Spleen (tissue), 7 donors: ENCODE measurements at regions not wholly inside any gene's neighbourhood (a gene's known extent, or its start where the extent isn't known, plus 50 kb on each side); places are given as distances from the start of the nearest gene placed in this dataset.

ENCODE experiments used
- CTCF ChIP-seq, 11 experiments: fragments of 200-600 bp in 7 of 11; fragments of 450-650 bp in 4 of 11; sonication (generic) in 4 of 11; IDR thresholded peaks in 8 of 11; conservative IDR thresholded peaks in 3 of 11; 1 replicate in 7 of 11; 2 replicates in 4 of 11; pipeline versions ENCODE4 v1.4.0 to v1.8.0; 2016 to 2021; ENCODE audit warnings: antibody characterized with exemption in 11 of 11, inconsistent platforms in 4 of 11, mild to moderate bottlenecking in 1 of 11
- POLR2A ChIP-seq, 3 donors: fragments of 450-650 bp; IDR thresholded peaks; one replicate each; pipeline ENCODE4 v1.5.1; 2017; ENCODE audit warnings: antibody characterized with exemption in 3 of 3, mild to moderate bottlenecking in 1 of 3
- POLR2AphosphoS5 ChIP-seq, 3 donors: sonication (generic); formaldehyde crosslinking; IDR thresholded peaks; one replicate each; pipeline ENCODE4 v1.5.1; 2017; ENCODE audit warnings: antibody characterized with exemption in 3 of 3
- donor health status: DM: no; HTN: no; CAD: no; lungs with moderate emphysema.
- donor health status: DM: no; HTN: no; CAD: no.
- donor health status: DM: no; HTN: no; CAD: no.

GRCh38 chr6:19319005-19319404 is 518.2 kb upstream of the ID4 start:
- TF ChIP-seq CTCF (IDR thresholded peaks at IDR 0.05 in 8 of 11, conservative IDR thresholded peaks at IDR 0.05 in 3 of 11) (no peak), POLR2AphosphoS5 (IDR thresholded peaks at IDR 0.05) (no peak), POLR2A (IDR thresholded peaks at IDR 0.05) (no peak)
